Natural killer cell treated with Interleukin-12 subunit alpha and Interleukin-12 subunit beta and Interleukin-15 and Interleukin-18, amount 100 ng/mL, for 72 hours (primary cell): ENCODE measurements at regions not wholly inside any gene's neighbourhood (a gene's known extent, or its start where the extent isn't known, plus 50 kb on each side); places are given as distances from the start of the nearest gene placed in this dataset.
"Not testable (repeated sequence)": the region's sequence is repeated elsewhere in the genome, so short reads cannot be mapped to it uniquely, and the experiment has no call there.

ENCODE experiments used
- ATAC-seq, 2 donors: fragments of 150-1000 bp; cut with Tn5 transposase in 1 of 2; sonication (Bioruptor Pico), chemical (Tn5 transposase) in 1 of 2; 2 replicates each; pipeline ENCODE4 v1.10.0; 2021
- DNase-seq: peaks from one replicate; pipeline ENCODE4 v3.0.0; 2022; ENCODE audit warnings: low spot score
- H3K27ac Mint-ChIP-seq, 2 donors: 1 replicate in 1 of 2; 2 replicates in 1 of 2; pipeline ENCODE4 v1.8.0; 2022; ENCODE audit warnings: mixed read lengths in 2 of 2, mild to moderate bottlenecking in 1 of 2, moderate library complexity in 1 of 2
- H3K27me3 Mint-ChIP-seq, 2 donors: 1 replicate in 1 of 2; 2 replicates in 1 of 2; pipeline ENCODE4 v1.8.0; 2022; ENCODE audit warnings: mixed read lengths in 2 of 2
- H3K36me3 Mint-ChIP-seq: one replicate; pipeline ENCODE4 v1.8.0; 2022; ENCODE audit warnings: mixed read lengths
- H3K4me1 Mint-ChIP-seq, 2 donors: 1 replicate in 1 of 2; 2 replicates in 1 of 2; pipeline ENCODE4 v1.8.0; 2022; ENCODE audit warnings: low read depth in 2 of 2, mixed read lengths in 2 of 2, mild to moderate bottlenecking in 1 of 2
- H3K4me3 Mint-ChIP-seq: one replicate; pipeline ENCODE4 v1.8.0; 2022; ENCODE audit warnings: mixed read lengths
- H3K9me3 Mint-ChIP-seq: 2 replicates; pipeline ENCODE4 v1.8.0; 2022; ENCODE audit warnings: mixed read lengths

- H3K27ac Mint-ChIP-seq: no peak overlapping the region
- H3K9me3 Mint-ChIP-seq: no peaks in the 10 kb centered on the region
- no peak for DNase-seq
- H3K27me3 Mint-ChIP-seq: peaks cover 0 to 6% of the 10 kb centered on the region in 2 donors
- H3K36me3 Mint-ChIP-seq: no peaks in the 10 kb centered on the region
- no peaks in the 10 kb centered on the region for H3K4me1 Mint-ChIP-seq
- ATAC-seq: no peak
- no peak overlapping the region for H3K4me3 Mint-ChIP-seq
These were observed 80.3 kb upstream of the CCDC80 start for GRCh38 chr3:112721231-112721630.

GRCh38 chr3:112718967-112719366 is 78.0 kb upstream of the CCDC80 start:
- H3K36me3 Mint-ChIP-seq: no peaks in the 10 kb centered on the region
- no peaks in the 10 kb centered on the region for H3K4me1 Mint-ChIP-seq
- H3K27me3 Mint-ChIP-seq: peaks cover 0 to 6% of the 10 kb centered on the region in 2 donors
- no peak overlapping the region for H3K4me3 Mint-ChIP-seq
- H3K9me3 Mint-ChIP-seq: no peaks in the 10 kb centered on the region
- ATAC-seq (no peak), DNase-seq (no peak)
- H3K27ac Mint-ChIP-seq: no peak overlapping the region

- Mint-ChIP-seq H3K4me3 (no peak overlapping the region), H3K27me3 (peaks cover 0 to 6% of the 10 kb centered on the region in 2 donors)
These were observed 77.6 kb upstream of the CCDC80 start for GRCh38 chr3:112718516-112718915.

GRCh38 chr3:112709911-112710310 is 69.0 kb upstream of the CCDC80 start:
- no peak overlapping the region for H3K27ac Mint-ChIP-seq
- H3K4me1 Mint-ChIP-seq: peaks cover 0 to 2% of the 10 kb centered on the region in 2 donors
- H3K9me3 Mint-ChIP-seq: peaks cover 6% of the 10 kb centered on the region
- ATAC-seq (no peak), DNase-seq (no peak)
- H3K4me3 Mint-ChIP-seq: no peak overlapping the region
- H3K27me3 Mint-ChIP-seq: peaks cover 10 to 19% of the 10 kb centered on the region in 2 donors
- H3K36me3 Mint-ChIP-seq: peaks cover 6% of the 10 kb centered on the region

More at GRCh38 chr3:112718516-112718915, 77.6 kb upstream of the CCDC80 start:
- DNase-seq (no peak), ATAC-seq (no peak)
- Mint-ChIP-seq H3K36me3 (no peaks in the 10 kb centered on the region), H3K4me1 (no peaks in the 10 kb centered on the region), H3K9me3 (no peaks in the 10 kb centered on the region), H3K27ac (no peak overlapping the region)

- Mint-ChIP-seq H3K4me1 (peaks cover 3 to 4% of the 10 kb centered on the region in 2 donors), H3K36me3 (no peaks in the 10 kb centered on the region), H3K27me3 (peaks cover 6 to 16% of the 10 kb centered on the region in 2 donors), H3K9me3 (no peaks in the 10 kb centered on the region), H3K4me3 (no peak overlapping the region), H3K27ac (no peak overlapping the region)
- no peak for DNase-seq
- no peak for ATAC-seq
These were observed 58.6 kb upstream of the CCDC80 start for GRCh38 chr3:112699436-112699978.

GRCh38 chr3:112698442-112698841 is 57.5 kb upstream of the CCDC80 start:
- not testable (repeated sequence) for H3K4me3 Mint-ChIP-seq, ATAC-seq, DNase-seq, H3K27ac Mint-ChIP-seq, H3K27me3 Mint-ChIP-seq, H3K4me1 Mint-ChIP-seq, H3K9me3 Mint-ChIP-seq, H3K36me3 Mint-ChIP-seq

- not testable (repeated sequence) for H3K9me3 Mint-ChIP-seq, H3K27me3 Mint-ChIP-seq, ATAC-seq, H3K4me1 Mint-ChIP-seq, H3K4me3 Mint-ChIP-seq, DNase-seq, H3K36me3 Mint-ChIP-seq, H3K27ac Mint-ChIP-seq
These were observed 55.3 kb upstream of the CCDC80 start for GRCh38 chr3:112696244-112696643.

- not testable (repeated sequence) for H3K27ac Mint-ChIP-seq, DNase-seq, H3K36me3 Mint-ChIP-seq, H3K27me3 Mint-ChIP-seq, H3K9me3 Mint-ChIP-seq, ATAC-seq, H3K4me3 Mint-ChIP-seq, H3K4me1 Mint-ChIP-seq
These were observed 54.6 kb upstream of the CCDC80 start for GRCh38 chr3:112695377-112696108.

- H3K27ac Mint-ChIP-seq, H3K36me3 Mint-ChIP-seq, H3K27me3 Mint-ChIP-seq, H3K9me3 Mint-ChIP-seq, H3K4me1 Mint-ChIP-seq, DNase-seq, ATAC-seq, H3K4me3 Mint-ChIP-seq: not testable (repeated sequence)
These were observed 54.0 kb upstream of the CCDC80 start for GRCh38 chr3:112694906-112695305.

- peaks cover 0 to 2% of the 10 kb centered on the region in 2 donors for H3K27me3 Mint-ChIP-seq
- DNase-seq (no peak), ATAC-seq (no peak)
- no peaks in the 10 kb centered on the region for H3K9me3 Mint-ChIP-seq
- no peaks in the 10 kb centered on the region for H3K36me3 Mint-ChIP-seq
- H3K4me1 Mint-ChIP-seq: peaks cover 3 to 4% of the 10 kb centered on the region in 2 donors
- no peak overlapping the region for H3K27ac Mint-ChIP-seq
- no peak overlapping the region for H3K4me3 Mint-ChIP-seq
These were observed 52.2 kb upstream of the CCDC80 start for GRCh38 chr3:112693186-112693585.
